A673 (cell line): ENCODE measurements at regions not wholly inside any gene's neighbourhood (a gene's known extent, or its start where the extent isn't known, plus 50 kb on each side); places are given as distances from the start of the nearest gene placed in this dataset.

Experiments
- BruUV-seq: library from RNA; stranded (reverse); fragments of 400-500 nt; replicated peaks from 2 replicates; lab custom pipeline; 2021; lab: Mats Ljungman, UMichigan
- CTCF ChIA-PET: fragments of 300-600 bp; sonication (Branson Sonifier 250); formaldehyde crosslinking; loops from one replicate; lab custom pipeline; 2022; ENCODE audit warnings: antibody characterized with exemption; lab: Charles Lee
- POLR2A ChIA-PET: fragments of 300-600 bp; sonication (Branson Sonifier 250); formaldehyde crosslinking; loops from one replicate; lab custom pipeline; 2022; ENCODE audit warnings: antibody characterized with exemption; ENCODE audit not compliant: low non-redundant PET; lab: Charles Lee
- DNase-seq: peaks from one replicate; pipeline ENCODE4 v3.0.0-alpha.2; 2015; ENCODE audit warnings: low spot score
- H3K27ac ChIP-seq: fragments of 200-600 bp; sonication (generic); 2 replicates; pipeline ENCODE4 v1.5.1; 2016; ENCODE audit warnings: mixed run types, low read depth, mild to moderate bottlenecking, mixed read lengths, antibody characterized with exemption, low read length; ENCODE audit not compliant: poor library complexity, severe bottlenecking
- H3K27me3 ChIP-seq: fragments of 200-600 bp; sonication (generic); replicated peaks from 2 replicates; pipeline ENCODE4 v1.6.1; 2017; ENCODE audit warnings: mixed run types, low read depth, mild to moderate bottlenecking, mixed read lengths, antibody characterized with exemption, low read length; ENCODE audit not compliant: insufficient read depth, poor library complexity
- H3K36me3 ChIP-seq: fragments of 200-600 bp; sonication (generic); 2 replicates; pipeline ENCODE4 v1.6.1; 2016; ENCODE audit warnings: mixed run types, mild to moderate bottlenecking, mixed read lengths, antibody characterized with exemption, low read length; ENCODE audit not compliant: insufficient read depth, poor library complexity, severe bottlenecking
- H3K4me1 ChIP-seq: fragments of 200-600 bp; sonication (generic); 2 replicates; pipeline ENCODE4 v1.6.1; 2017; ENCODE audit warnings: mixed run types, mild to moderate bottlenecking, mixed read lengths, antibody characterized with exemption, low read length; ENCODE audit not compliant: insufficient read depth, poor library complexity, severe bottlenecking
- H3K4me3 ChIP-seq: fragments of 200-600 bp; sonication (generic); 2 replicates; pipeline ENCODE4 v1.5.1; 2016; ENCODE audit warnings: low read depth, mixed run types, mild to moderate bottlenecking, mixed read lengths, low read length; ENCODE audit not compliant: poor library complexity, severe bottlenecking
- H3K9me3 ChIP-seq: fragments of 200-600 bp; sonication (generic); 2 replicates; pipeline ENCODE4 v1.6.1; 2016; ENCODE audit warnings: mixed run types, low read depth, mild to moderate bottlenecking, mixed read lengths, antibody characterized with exemption, low read length; ENCODE audit not compliant: poor library complexity, severe bottlenecking
- CTCF ChIP-seq: fragments of 300-800, 200-600 bp; sonication (generic); conservative IDR thresholded peaks from 2 replicates; pipeline ENCODE4 v1.5.1; 2017; ENCODE audit warnings: low read depth, mild to moderate bottlenecking, antibody characterized with exemption, low read length, moderate library complexity, mixed read lengths
- EZH2 ChIP-seq: fragments of 200-600 bp; sonication (generic); IDR thresholded peaks from 2 replicates; pipeline ENCODE4 v1.6.1; 2017; ENCODE audit warnings: borderline replicate concordance, low read depth, mild to moderate bottlenecking, mixed read lengths, antibody characterized with exemption, low read length; ENCODE audit not compliant: poor library complexity, severe bottlenecking
- intact Hi-C: fragments of 100-400 bp; cut with micrococcal nuclease; formaldehyde crosslinking; loops from one replicate; pipeline ENCODE4 v1.10.0; 2022; ENCODE audit not compliant: unreplicated experiment

GRCh38 chr13:78736142-78736541, 77.2 kb upstream of the OBI1 start:
- Histone ChIP-seq H3K4me1 (no peaks in the 10 kb centered on the region), H3K9me3 (no peaks in the 10 kb centered on the region), H3K27me3 (no peaks in the 10 kb centered on the region), H3K27ac (no peak overlapping the region), H3K36me3 (no peaks in the 10 kb centered on the region), H3K4me3 (no peak overlapping the region)
- no peak for DNase-seq
- no peak for TF ChIP-seq EZH2
- no peak for TF ChIP-seq CTCF
- CTCF ChIA-PET: no interaction called here
- intact Hi-C loops: no loop called here
- POLR2A ChIA-PET: no interaction called here
- BruUV-seq: no TSS peak

DNA sequence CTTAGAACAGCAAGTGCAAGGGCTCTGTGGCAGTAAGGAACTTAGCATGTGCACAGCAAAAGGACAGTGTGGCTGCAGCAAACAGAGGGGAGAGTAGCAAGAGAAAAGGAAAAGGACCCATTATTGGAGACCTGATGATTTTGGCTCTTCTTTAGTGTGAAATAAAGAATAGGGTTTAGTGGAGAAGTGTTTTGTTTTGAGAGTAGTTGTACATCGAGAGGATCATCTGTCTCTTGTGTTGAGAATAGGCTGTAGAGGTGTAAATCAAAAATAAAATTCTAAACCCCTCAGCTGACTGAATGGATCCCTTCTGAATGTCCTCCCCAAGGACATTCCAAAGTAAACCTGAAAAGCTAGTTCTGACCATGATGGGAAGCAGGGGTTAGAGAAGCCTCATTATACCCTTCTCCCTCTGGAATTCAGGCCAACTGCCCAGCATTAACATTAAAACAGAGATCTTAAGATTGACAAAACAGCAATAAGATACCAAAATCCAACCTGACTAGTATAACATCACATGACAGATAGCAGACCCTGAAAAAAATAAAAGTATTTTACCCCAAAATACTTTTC, 73.6 kb upstream of the OBI1 start:
- ChIA-PET POLR2A (no interaction called here), CTCF (no interaction called here)
- no peak overlapping the region for H3K27ac ChIP-seq
- H3K4me1 ChIP-seq: no peaks in the 10 kb centered on the region
- no peaks in the 10 kb centered on the region for H3K9me3 ChIP-seq
- no peak for DNase-seq
- H3K4me3 ChIP-seq: no peak overlapping the region
- no TSS peak for BruUV-seq
- H3K36me3 ChIP-seq: no peaks in the 10 kb centered on the region
- intact Hi-C loops: no loop called here
- H3K27me3 ChIP-seq: no peaks in the 10 kb centered on the region
- TF ChIP-seq CTCF (no peak), EZH2 (no peak)

DNA sequence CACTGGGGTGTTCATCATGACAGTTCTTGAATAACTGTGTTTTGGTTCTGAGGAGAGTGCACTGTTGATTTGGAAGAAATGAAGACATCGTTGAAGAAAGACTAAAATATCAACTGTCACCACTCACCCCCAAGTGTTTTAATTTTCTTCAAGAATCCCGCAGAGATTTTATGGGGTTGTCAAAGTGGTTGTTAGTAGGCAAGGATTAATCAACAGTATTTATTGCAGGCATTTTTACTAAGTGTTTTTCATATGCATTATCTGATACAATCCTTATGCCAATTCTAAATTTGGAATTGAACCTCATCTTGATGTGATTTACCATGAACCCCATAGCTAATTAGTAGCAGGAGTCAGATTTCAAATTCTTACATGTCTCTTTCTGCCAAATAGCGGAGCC, 63.7 kb upstream of the OBI1 start:
- no peak for DNase-seq
- intact Hi-C loops: no loop called here
- H3K36me3 ChIP-seq: no peaks in the 10 kb centered on the region
- no TSS peak for BruUV-seq
- peaks cover 10% of the 10 kb centered on the region for H3K4me1 ChIP-seq
- H3K27me3 ChIP-seq: no peaks in the 10 kb centered on the region
- no peak overlapping the region for H3K27ac ChIP-seq
- TF ChIP-seq CTCF (no peak), EZH2 (no peak)
- ChIA-PET CTCF (no interaction called here), POLR2A (no interaction called here)
- H3K9me3 ChIP-seq: no peaks in the 10 kb centered on the region
- H3K4me3 ChIP-seq: no peak overlapping the region
